ENCODE measurements at regions not wholly inside any gene's neighbourhood (a gene's known extent, or its start where the extent isn't known, plus 50 kb on each side); places are given as distances from the start of the nearest gene placed in this dataset.
"Not testable (repeated sequence)": the region's sequence is repeated elsewhere in the genome, so short reads cannot be mapped to it uniquely, and the experiment has no call there.

GRCh38 chr10:130934293-130935127, 377.0 kb downstream of the TCERG1L start:
- peak in 1 of 3 donors; percentile 14 for DNase-seq

GRCh38 chr10:130935128-130935439, 376.4 kb downstream of the TCERG1L start:
- no peak for DNase-seq

DNA sequence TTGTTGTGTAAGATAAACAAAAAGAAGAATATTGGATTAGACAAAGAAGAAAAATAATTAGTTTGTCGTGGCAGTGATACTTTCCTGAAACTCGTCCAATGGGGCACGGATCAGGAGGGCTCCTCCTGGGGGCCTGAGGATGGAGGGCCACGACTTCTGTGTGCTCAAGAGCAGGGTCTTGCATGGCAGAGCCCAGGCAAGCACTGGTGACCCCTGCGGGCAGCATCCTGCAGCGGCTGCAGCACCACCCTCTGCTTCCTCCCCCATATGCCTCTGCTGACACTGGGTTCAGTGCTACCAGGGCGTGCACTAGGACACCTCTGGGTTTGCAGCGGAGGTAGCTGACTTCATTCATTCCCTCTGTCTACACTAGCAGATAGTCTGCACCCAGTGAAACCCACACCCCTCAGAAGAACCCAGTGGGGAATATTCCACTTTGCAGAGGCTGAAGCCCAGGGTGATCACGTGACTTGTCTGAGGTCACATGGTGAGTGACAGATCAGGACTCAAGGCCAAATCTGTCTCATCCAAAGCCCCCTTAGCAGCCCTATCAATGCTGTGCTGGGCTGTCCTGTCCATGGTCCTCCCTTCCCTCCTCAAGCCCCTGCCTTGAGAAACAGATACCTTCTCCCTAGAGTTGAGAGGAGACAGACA, 375.5 kb downstream of the TCERG1L start:
- no peak for DNase-seq

GRCh38 chr10:130936851-130937250, 374.7 kb downstream of the TCERG1L start:
- DNase-seq: no peak

DNA sequence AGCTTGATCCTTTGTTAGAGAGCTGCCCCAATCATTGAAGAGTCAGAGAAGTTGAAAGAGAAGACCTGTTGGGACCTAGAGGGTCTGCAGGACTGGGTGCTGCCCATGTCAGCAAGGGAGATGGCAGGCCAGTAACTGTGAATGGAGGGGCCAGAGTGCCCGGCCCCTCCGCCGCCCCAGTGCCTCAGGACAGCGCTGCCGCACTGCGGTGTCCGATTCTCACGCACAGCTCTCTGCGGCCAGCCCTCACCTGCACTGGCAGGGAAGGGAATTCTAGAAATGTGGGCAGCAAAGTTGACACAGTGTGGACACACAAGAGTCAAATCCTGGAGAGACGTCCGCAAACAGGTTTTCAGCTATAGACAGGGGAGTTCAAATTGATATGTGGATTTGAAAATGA, 373.5 kb downstream of the TCERG1L start:
- DNase-seq: no peak

GRCh38 chr10:130938891-130939290, 372.6 kb downstream of the TCERG1L start:
- DNase-seq: not testable (repeated sequence)

- no peak for DNase-seq
Observed at GRCh38 chr10:130941886-130942285, 369.6 kb downstream of the TCERG1L start.

DNA sequence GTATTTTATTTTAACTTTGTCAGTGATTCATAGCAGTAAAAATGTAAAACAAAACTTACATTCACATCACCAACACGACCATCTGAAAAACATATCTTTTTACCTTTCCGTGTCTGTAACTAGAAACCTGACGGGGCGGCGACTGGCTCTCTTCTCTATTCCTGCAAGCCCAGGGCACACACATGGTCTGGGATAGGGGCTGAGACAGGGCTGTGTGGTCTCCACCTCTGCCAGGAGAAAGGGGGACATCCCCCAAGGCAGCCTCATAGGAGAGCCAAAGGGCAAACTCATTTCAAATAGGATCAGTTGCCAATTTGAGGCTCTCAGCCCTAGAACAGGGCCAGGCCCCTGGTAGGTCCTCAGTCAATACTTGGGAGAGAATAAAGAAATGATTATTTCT, 359.4 kb downstream of the TCERG1L start:
- DNase-seq: no peak

- DNase-seq: no peak
Observed at GRCh38 chr10:130954326-130954905, 357.1 kb downstream of the TCERG1L start.

- DNase-seq: no peak
Observed at GRCh38 chr10:130956251-130956650, 355.3 kb downstream of the TCERG1L start.

- no peak for DNase-seq
Observed at GRCh38 chr10:130957423-130957822, 354.1 kb downstream of the TCERG1L start.

DNA sequence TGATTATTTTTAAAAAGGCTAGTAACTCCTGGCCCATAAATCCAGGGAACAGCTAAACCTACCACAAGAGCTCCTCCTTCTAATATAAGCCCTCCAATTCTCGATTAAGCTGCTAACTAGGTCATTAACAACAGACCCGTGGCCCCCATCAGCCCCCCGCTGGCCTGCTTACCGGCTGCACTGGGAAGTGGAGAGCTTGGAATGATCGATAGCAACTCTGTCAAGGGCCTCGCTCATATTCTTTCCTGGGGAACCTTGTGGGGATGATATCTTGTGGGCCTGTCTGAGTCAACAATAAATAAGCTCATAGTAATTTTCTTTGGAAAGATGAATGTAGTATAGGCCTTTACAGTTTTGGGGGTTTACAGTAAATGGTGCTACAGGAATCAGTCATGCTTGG, 353.5 kb downstream of the TCERG1L start:
- no peak for DNase-seq

GRCh38 chr10:130958981-130959751, 352.4 kb downstream of the TCERG1L start:
- no peak for DNase-seq

- no peak for DNase-seq
Observed at GRCh38 chr10:130959752-130960195, 351.7 kb downstream of the TCERG1L start.

- DNase-seq: no peak
Observed at GRCh38 chr10:130960531-130960930, 351.0 kb downstream of the TCERG1L start.

DNA sequence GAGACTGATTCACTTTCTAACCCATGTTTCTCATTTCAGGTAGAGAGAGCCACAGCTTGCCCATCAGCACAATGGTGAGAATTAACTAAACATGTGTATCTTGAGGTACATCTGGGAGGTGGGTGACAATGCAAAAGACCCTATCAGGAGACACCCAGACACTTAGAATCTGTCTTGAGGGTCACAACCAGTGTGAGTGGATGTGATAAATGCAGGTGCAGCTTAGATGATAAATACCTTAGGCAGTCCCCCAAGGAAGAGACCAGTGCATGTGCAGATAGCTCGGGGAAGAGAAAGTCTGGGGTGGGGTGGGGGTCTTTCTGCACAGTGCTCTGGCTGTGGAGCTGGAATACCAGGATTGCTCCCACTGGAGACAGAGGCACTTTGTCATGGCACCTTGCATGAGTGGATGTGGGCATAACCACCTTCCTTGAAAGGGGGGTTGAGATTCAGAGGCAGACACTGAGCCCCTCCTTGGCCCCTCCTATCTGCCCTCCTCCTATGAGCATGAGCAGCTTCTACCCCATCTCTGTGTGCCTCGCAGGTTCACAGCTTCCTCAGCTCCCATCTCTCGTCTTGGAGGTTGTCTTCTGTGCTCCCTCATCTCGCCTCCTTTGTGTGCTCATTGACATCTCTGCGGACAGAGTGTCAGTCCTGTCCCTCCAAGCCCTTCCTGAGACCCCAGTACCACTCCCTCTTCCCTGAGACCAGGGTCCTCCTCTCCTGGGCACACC, 349.8 kb downstream of the TCERG1L start:
- DNase-seq: no peak

DNA sequence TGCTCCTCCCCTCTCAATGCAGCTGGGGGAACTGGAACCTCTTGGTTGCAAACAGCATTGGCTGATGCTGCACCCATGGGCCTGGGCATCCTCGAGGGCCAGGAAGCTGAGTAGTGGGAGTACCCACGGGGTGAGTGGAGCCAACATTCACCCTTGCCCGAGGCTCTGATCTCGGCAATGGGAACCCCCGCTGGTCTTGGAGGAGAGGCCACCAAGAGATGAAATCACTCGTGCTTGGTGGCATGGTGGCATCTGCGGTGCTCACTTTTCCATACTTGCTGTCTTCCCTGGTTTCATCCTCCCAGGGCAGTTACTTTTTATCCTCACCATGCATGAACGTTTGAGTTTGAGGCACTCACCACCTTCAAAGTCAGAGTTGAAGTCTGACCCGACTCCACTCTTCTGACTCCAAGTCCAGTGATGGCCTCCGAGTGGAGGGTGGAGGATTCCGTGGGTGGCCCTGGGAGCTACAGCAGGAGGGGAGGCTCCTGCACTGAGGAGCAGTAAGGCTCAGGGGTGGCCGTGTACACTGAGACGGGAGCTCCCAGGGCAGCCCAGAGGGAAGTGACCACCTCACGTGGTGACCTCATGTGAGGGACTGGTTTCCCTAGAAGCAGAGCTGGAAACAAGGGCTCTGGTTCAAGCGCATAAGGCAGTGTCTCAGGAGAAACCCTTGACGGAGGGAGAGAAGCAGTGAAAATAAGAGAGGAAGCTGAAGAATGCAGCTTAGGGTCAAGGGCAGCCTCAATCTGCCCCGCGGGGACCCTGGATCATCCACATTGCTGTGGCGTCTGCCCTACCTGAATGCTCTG, 349.1 kb downstream of the TCERG1L start:
- DNase-seq: no peak

DNA sequence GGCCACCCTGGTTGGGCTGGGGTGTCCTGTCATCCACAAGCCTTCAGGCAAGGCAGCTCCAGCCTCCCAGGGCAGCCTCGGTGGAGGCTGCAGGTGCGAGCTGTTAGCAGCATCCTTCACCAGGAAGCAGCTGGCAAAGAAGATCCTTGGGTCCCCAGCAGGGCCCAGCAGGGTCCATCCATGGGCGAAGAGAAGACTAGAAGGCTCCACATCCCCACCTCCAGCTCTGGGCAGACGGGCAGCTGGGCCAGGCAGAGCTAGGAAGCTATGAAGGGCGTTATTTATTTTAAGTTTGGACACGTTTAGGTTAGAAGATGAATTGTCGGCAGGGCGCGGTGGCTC, 348.5 kb downstream of the TCERG1L start:
- no peak for DNase-seq

DNA sequence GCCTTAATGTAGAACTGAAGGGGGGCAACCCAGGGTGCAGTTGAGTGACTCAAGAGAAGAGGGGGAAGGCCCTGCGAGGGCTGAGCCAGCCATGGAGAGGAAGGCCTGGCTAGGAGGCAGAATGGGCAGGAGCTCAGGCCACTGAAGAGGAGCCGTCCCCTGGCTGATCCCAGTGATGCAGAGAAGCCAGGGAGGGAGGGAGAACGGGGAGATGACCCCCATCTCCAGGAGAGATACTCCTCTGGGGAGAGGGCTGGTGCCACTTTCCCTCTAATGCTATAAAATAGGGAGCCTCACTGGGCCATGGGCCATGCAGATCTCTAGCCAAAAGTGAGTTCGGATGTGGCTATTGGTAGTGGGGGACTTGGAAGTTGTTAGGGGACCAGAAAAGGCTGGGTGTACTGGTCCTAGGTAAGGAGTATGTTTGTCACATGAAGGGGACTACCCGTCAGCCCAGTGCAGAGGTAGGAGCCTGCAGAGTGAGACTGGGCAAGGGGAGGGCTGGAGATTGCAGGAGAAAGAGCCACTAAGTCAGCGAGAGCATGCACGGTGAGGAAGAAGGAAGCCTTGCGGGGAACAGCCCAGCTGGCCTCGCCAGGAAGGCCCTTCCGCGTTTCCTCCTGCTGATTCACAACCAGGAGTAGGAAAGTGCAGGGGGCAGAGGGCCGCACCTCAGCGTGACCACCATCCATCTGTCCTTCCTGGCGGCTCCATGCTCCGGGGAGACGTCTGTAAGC, 347.6 kb downstream of the TCERG1L start:
- DNase-seq: no peak

GRCh38 chr10:130964771-130965170, 346.8 kb downstream of the TCERG1L start:
- no peak for DNase-seq

Data from muscle of back (tissue), 3 donors.